HG02588 (cell line): ENCODE measurements at regions not wholly inside any gene's neighbourhood (a gene's known extent, or its start where the extent isn't known, plus 50 kb on each side); places are given as distances from the start of the nearest gene placed in this dataset.

Experiments
- ATAC-seq: cut with Tn5 transposase; IDR thresholded peaks from one replicate; pipeline ENCODE4 v1.9.1; 2021; ENCODE audit warnings: mild to moderate bottlenecking, moderate library complexity; ENCODE audit not compliant: unreplicated experiment

DNA sequence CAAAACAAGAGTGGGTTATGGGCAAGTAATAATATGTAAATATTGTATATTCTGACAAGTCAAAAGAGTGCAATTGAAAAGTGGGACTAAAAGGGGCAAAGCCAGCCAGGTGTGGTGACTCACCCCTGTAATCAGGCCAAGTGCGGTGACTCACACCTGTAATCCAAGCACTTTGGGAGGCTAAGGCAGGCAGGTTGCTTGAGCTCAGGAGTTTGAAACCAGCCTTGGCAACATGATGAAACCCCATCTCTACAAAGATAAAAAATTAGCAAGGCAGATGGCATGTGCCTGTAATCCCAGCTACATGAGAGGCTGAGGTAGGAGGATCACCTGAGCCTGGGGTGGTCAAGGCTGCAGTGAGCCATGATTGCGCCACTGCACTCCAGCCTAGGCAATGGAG lies 304.0 kb downstream of the HHIPL2 start:
- ATAC-seq: no peak

DNA sequence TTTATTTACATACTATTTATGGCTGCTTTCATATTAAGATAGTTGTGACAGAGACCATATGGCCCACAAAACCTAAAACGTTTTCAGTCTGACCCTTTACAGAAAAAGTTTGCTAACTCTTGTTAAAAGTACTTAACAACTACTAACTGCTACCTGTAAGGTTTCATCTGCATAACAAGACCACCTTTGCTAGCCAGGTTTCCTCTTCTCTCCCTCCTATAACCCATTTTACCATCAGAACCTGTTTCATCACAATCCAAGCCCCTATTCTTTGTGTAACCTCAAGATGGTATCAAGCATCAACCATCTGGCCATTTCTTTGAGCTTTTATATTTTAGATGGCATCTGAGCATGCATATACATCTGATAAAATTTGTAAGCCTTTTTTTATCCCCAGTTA lies 305.4 kb downstream of the HHIPL2 start:
- ATAC-seq: no peak

DNA sequence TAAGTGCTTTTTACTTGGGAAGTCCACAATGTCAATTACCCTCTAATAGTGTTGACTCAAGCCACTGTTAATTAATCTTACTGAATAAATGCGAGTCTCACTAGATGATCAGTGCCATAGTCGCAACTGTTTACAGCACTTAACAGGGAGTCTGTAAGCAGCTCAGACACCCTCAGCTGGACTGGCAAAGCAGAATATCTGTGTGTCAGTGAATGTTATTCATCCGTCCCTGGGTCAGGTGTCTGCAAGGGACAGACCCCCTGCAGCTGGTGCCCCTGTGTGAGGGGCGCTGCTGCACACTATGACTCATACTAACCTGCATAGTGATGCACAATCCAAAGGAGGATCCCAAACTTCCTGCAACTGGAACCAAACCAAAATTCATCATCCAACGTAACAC lies 306.5 kb downstream of the HHIPL2 start:
- no peak for ATAC-seq

DNA sequence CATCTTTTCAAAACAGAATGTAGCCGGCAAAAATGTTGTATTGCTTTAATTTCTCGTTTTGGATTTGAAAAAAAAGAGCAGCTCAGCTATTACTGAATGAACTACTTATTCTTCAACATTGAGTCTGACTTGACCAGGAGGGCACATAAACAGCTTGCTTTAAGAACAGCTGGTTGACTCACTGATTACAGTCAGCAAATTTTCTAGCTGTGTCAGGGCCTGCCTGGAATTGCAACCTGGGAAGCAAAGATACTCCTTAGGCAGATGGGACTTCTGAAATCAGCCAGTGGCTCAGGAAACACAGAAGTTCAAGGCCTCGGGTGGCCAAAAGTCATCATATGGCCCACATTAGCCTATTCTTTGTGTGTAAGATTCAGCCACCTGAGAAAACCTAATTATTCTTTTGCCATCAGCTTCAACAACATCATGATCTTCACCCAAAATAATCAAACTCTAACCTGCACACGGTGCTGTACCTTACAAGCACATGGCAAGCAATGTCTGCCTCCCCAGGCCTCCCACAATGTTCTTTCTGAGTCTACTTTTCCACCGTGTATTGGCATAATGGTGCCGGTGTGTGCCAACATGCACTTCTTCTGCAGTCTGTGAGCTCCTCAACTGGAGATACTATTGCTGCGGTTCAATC lies 307.2 kb downstream of the HHIPL2 start:
- ATAC-seq: no peak

DNA sequence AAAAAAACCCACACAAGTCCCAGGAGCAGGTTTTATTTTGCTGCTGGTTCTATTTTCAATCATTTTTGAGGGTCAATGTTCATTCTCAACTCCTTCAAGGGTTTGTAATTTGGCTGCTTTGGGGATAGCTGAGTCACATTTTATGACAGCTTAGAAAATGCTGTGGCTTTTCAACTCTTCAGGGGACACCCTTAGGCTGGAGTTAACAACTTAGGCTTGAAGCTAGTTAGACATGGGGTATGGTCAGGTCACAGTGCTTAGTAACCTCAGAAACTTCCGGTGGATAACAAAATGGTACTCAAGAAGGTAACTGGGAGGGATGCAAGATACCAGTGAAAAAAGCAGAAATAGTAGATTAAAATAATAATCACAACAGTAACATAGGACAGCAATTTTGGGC lies 308.8 kb downstream of the HHIPL2 start:
- ATAC-seq: no peak

DNA sequence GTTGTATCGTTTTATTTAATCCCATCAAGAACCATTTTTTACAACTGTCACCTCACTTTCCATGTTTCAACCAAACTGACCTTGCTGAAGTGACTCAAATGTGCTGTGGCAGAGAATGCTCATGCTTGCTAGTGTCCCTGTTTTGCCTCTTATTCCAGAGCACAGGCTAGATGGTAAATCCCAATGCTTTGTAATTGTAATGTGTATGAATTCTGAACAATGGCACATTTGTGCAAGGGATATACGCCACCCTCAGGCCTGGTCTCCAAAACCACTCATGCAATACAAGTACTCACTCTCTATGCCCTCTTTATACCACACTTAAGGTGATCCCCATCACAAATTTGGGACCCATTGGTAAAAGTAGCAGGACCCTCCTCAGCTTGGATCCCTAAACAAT lies 313.6 kb downstream of the HHIPL2 start:
- no peak for ATAC-seq

DNA sequence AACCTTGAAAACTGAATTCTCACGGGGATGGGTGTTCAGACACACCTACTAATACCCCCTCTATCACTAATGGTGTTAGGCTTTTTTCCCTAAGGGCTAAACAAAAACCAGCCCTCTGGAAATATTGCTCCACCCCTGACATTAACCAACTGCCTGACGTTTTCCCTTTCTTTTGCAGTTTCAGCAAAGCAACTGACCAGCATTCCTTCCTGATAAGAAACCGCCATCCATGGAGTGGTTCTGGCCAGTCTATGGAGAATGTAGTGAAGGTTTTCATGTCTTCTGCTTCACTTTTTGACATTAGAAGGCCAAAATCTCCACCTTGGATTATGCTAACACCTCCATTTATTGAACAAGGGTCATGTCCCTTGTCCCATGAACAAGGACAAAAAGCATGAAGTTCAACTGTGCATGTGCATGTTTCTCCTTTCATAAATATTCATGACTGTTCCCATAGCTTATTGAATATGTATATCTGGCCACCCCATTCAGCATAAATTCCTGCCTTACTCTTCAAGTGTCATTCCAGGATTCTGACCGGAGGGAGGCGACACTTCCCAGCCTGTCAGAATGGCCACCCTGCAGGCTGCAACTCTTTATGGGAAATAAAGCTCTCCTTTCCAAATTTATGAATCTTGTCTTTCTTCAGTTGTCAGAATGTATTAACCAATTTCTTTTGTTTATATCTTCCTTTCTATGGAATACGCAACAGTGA lies 314.3 kb downstream of the HHIPL2 start:
- no peak for ATAC-seq

DNA sequence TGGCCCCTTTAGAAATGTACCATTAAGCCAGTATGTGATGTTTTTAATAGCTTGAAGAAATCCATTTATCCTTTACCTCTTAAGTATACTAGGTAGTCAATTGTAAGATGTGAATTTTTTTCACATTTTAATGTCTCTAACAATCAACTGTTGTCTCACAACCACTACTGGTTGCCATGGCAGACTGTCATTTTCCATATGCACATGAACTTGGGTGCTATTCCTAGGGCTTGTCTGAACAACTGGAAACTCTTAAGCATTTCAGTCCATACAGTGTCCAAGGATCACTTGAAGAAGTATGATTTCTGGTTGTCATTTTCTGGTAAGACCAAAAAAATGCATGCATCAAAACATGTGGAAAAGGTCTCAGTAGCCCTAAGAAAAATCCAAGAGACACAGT lies 315.1 kb downstream of the HHIPL2 start:
- no peak for ATAC-seq

DNA sequence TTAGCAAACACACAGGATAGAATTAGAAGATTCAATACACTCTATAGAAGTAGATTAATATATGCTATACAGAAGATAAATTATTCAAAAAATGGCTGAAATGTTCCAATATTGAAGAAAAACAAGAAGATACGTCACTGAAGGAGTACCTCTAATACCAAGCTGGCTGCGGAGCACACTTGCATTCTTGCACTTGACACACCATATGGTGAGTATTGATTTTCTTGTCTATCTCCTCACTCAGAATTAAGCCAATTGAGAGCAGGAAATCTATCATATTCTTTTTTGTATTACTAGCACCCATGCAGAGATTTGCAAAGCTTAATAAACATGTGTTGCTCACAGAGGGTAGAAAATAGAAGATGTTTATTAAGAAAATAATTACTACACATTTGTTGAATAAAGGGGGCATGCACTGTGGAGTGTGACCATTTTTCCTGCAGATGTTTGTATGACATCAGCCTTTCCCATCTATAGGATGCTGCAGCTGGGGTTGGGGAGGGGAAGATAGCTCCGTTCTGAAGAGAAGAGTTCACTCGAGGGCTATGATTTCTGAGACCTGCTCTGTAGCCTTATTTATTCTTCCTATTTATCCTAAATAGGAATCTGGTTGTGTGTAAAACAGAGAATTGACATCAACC lies 318.1 kb downstream of the HHIPL2 start:
- ATAC-seq: no peak

DNA sequence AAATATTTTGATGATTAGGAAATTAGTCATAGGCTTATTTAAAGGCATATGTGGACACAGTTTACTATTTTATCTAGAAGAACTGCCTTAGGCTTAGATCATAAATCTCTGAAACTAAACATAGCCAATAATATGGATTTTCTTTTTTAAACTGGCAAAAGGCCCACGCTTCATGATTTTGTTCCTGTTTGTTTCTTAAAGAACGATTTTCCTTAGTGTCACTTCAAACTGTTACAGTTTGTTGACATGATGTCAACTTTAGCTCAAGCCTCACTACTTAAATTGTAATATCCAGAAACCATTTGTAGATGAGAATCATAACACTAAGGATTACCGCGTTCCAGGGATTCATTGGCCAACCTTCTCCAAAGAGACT lies 322.6 kb downstream of the HHIPL2 start:
- ATAC-seq: no peak

DNA sequence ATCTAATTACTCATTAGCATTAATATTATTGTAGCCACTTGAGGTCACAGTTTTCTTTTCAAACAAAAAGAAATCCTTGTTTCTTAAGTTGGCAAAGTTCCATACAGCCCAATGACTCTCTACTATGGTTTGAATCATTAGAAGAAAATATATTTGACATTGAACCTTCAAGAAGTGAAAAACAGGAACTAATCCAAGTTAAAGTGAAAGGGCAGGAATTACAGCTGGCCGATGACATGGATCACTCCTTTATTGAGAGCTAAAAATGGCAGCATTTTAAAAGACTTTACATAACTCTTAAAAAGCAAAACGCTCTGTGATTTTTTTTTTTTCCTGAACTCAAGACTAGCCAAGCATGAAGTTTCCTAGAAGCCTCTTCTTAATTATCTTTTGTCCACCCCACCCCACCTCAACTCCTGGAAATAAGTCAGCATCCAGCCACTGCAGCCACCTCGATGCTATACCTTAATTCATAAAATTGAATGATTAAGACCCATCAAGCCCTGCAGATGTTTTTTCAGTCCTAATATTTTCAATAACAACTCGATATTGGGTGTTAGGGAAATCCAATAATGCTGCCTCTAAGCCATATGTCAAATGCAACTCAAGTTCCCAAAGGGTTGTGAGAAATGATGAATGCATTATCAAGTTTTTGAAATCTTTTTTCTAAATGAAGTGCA lies 323.1 kb downstream of the HHIPL2 start:
- no peak for ATAC-seq

DNA sequence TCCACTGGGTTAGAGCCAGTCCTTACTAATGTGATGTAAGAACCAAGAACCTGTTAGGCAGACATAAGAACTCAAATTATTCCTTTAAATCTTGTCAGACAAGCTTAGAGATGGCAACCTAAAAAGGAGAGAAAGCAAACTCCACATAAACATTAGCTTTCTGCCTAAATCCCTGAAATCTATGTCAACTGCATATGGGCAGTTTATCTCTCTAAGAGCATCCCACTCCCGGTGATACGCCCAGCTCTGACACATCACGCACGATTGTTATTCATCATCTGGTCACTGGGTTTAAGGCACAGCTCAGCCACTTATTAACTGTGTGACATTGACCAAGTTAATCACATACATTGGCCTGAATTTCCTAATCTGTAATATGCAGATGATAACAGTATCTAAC lies 323.7 kb downstream of the HHIPL2 start:
- ATAC-seq: no peak

DNA sequence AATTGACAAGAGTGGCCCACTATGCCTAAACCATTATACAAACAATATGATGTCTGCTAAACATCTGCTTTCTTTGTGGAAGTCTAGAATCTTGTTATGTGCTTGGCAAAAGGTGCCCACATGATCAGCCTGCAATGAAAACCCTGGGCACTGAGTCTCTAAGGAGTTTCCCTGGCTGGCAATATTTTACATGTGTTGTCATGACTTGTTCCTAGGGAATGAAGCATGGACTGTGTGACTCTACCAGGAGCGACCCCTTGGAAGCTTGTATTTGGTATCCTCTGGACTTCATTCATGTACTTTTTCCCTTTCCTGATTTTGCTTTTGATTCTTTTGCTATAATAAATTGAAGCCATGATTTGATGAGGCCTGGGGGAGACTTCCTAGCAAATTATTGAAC lies 324.9 kb downstream of the HHIPL2 start:
- no peak for ATAC-seq

DNA sequence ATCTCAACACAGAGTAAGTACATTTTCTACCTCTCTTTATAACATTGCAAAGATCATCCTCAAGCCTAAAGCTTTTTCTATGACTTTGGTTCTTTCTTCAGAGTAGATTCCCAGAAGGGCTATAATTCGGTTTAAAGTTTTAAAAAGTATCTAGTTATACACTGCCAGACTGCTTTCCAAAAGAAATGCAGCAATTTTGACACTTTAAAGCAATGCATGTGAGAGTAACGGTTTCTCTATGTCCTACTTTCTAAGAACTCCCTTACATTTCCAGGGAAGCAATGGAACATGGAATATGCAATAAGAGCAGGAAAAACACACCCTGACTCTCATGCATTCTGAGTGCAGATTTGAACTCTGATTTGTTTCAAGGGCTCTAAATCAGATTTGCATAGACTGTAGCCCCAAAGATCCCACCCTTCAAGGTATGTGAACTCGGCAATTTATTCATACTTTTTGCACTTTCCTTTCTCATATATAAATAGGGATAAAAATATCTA lies 331.6 kb downstream of the HHIPL2 start:
- ATAC-seq: no peak

DNA sequence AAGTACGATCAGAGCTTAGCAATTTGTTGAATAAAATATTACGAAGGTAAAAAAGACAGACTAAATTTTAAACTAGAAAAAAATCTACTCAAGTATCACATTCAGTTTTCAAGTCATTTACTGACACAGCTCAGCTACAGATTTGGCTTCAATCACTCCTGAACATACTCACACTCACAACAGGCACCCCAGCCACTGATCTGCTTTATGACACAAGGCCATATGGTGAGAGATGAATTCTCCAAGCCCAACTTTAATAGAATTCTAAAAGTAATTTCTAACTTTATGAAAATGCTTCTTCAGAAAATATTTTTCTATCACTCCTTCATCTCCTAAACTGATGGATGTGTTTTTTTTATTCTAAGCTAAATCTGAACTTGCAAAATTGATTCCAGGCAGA lies 337.1 kb downstream of the HHIPL2 start:
- no peak for ATAC-seq

DNA sequence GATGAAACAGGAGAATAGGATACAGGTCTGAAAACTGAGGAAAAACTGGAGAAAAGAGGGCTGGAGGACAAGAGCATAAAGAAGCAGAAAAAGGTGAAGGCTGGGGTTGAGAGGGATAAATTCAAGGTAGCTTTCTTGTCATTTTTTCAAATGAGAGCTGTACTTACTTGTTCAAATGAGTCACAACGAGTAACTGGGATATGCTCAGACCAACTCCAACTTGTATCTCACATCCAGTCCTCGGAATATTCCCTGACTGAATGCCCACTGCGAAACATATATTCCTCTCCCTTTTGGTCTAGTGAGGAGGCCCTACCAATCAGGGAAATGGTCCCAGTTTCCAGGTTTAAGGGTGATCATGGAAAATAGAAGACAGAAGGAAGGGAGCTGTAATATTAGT lies 343.4 kb downstream of the HHIPL2 start:
- ATAC-seq: no peak

DNA sequence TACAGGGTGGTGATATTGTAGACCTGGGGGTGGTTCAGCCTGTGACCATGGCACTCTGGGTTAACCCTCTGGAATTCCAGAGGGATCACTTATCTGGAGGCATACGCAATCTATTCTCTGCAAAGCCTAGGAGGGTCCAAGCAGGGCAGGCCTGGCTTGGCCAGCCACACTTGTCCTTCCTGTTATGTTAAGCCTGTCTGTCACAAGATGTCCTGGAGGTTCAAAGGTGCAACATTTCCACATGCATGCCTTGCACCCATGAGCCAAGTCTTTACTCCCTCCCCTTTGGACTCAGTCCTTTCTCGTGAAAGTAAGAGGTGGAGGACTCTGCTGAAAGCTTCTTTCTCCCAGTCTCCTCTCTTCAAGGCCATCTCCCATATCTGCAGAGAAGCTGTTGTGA lies 345.1 kb downstream of the HHIPL2 start:
- ATAC-seq: no peak

DNA sequence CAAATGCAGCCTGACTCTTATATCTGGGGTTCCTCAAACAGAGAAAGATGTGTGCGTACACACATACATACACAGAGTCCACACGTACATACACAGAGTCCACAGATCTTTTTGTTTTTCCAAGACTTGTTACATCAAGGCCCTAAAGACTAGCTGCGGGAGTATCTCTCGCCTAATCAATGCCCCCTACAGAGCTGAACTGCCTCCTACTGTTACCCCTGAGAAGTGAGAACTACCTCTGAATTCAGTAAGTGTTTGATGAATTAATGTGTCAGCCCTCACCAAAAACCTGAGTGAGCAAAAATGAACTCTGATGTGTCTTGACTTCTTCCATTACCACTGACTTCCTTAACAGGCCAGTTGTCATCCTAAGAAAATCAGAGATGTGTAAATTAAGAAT lies 351.2 kb downstream of the HHIPL2 start:
- no peak for ATAC-seq

DNA sequence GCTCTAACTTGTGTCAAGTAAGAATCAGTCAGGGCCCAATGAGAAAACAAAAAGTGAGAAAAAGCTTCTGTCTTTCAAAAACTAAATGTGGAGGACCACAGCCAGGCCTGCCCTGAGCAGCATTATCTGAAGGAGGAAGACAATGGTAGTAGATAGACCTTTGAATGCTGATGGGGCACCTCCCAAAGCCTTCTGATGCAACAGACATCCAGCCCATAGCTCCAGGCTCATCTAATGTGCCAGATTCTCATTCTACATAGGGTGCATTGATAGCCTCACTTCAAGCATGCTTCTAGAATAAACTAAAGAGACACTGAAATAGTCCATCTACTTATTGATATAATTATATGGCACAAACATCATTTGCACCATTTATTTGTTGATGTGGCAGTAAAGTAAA lies 351.6 kb downstream of the HHIPL2 start:
- no peak for ATAC-seq

DNA sequence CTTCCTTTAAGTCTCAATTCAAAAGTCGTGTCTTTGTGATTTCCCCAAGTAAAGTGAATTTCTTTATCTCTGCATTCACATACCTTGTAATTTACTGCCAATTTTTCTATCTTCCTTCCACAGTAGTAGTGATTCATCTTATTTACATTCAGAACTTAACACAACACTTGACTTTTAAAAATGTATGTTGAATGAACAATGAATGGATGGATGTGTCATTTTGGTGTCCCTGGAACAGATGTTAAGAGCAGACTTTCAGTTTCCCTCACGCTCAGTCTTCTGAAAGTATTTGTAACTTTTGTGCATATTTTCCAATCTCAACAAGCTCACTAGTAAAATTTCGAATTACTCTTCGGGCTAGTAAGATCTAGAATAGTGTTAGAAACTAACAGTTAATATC lies 352.0 kb downstream of the HHIPL2 start:
- no peak for ATAC-seq

DNA sequence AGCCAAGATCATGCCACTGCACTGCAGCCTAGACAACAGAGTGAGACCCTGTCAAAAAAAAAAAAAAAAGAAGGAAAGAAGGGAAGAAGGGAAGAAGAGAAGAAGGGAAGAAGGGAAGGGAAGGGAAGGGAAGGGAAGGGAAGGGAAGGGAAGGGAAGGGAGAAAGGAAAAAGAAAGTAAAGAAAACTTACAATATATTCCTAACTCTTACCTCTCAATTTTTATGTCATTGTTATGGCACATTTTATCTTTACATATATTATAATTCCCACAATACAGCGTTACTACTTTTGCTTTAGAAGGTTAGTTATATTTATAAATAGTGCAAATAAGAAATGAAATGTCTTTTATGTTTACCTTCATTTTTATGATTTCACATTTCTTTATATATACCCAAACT lies 358.7 kb downstream of the HHIPL2 start:
- ATAC-seq: no peak
